ENCODE measurements at regions not wholly inside any gene's neighbourhood (a gene's known extent, or its start where the extent isn't known, plus 50 kb on each side); places are given as distances from the start of the nearest gene placed in this dataset.

DNA sequence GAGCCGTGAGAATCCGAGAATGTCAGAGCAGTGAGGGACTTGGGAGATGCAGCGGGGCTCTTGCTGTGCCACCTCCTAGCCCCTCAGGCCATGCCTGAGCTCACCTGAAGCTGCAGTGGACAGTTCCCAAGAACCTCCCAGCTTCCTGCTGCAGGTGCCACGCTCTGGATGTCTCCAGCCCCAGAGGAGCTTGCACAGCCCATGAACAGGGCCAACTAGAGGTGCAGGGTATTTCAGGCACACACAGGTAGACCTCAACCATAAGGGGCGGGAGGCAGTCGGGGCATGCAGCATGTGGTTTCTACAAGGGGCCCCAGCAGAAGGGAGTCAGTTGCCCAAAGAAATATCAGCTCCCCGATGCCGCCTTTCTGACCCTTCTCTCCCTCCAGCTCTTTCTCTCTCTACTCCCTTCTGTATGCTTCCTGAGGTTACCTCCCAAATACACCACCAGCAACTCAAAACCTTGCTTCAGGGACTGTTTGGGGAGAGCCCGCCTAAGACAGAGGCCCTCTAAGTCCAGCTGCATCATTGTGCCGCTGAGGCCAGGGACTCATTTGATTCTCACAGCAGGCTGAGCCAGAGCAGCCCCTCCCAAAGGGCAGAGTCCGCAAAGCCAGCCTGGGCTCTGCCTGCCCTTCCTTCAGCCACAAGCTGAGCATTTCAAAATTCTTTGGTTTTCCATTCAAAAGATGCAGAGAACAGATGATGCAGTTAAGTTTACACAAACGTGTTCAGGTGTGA is 209.8 kb downstream of the MATN1 start:
- DNase-seq (ENCODE audit: low spot score) = no peak

DNA sequence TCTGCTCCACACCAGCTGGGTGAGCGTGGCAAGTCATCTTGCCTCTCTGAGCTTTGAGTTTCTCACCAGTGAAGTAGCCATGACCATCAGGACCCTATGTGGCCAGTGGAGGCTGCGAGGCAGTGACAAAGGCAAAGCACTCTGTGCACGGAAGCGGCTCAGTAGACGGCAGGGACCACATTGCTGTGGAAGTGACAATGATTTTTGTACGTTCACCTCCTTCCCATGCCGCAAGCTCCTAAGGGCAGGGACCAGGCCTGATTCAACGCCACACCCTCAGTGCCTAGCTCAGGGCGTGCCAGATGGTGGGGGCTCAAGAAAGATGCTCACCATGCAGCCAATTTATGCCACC is 210.5 kb downstream of the MATN1 start:
- no peak for DNase-seq (ENCODE audit: low spot score)

DNA sequence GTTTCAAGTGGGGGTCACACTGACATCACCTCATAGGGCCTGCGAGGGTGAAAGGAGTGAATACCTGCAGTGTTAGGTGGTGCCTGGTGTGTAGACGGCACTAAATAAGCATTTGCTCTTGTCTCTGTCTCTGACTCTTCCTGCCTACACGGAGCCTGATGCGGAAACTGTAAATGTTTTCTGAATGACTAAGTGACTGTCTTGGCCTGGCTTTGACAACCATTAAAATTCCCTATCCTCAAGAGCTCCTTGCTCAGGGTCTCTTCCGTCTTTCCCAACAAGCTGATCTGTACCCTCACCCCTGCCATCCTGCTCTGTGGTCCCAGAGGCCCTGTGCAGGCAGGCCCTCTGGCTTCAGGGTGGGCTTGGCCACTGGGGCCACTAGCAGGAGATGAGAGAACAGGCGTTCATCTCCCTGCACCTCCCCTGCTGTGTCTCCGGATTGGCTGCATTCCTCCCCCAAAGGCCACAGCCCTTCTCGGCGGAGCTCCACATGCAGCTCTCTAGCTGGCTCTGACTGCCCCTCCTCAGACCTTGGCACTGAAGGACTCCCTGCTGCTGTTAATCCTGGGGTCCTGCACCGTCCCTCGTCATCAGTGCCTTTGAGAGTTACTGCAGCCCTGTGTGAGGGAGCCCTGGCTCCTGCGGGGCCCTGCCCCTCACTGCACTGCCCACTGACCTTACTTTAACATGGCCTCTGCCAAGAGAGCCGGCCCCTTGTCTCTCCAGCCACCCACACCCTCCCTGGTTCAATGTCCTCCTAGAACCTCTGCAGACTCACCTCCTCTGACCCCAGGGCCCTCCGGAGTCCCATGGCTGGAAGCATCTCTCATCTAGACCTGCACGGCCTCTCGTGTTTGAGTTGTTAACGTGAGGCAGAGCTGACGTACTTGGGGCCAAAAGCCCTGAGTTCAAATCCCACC is 211.1 kb downstream of the MATN1 start:
- no peak for DNase-seq (ENCODE audit: low spot score)

DNA sequence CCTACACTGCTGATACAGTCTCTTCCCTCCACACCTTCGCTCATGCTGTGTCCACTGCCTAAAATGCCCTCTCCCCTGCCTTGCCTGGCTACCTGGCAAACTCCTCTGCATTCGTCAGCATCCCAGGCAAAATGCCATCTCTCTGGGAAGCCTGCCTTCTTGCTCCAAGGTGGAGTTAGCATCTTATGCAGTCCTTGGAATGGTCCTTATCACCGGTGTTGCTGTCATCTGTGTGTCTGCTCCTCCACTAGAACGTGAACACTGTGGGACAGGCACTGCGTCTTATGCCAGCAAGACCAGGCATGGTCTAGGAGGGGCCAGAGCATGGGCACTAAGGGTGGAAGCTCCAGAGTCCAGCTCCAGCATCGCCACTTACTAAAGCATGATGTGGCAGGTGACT is 211.8 kb downstream of the MATN1 start:
- no peak for DNase-seq (ENCODE audit: low spot score)

DNA sequence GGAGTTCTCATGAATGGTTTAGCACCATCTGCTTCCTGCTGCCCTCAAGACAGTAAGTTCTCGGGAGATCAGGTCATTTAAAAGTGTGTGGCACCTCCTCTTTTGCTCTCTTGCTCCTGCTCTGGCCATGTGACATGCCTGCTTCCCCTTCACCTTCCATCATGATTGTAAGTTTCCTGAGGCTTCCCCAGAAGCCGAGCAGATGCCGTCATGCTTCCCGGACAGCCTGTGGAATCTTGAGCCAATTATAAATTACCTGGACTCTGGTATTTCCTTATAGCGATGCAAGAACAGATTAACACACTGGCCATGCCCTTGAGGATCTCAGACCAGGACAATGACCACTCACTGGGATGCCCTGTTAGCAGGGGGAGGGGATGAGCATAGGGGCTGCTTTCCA is 212.3 kb downstream of the MATN1 start:
- no peak for DNase-seq (ENCODE audit: low spot score)

DNA sequence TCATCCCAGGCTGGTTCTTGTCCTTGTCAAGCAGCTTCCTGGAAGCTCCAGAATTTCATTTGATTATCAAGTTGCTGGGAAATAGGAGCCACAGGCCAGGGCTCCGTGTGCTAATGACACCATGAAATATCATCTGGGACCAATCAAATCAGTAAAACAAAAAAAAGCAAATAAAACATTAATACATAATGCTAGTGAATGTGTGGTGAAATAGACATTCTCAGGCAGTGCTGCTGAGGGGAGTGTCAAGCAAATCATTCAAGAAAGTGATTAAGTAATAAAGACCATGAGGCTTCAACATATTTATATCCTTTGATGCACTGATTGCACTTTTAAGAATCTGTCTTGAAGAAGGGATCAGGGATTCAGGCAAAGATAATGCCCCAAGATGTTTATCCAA is 213.7 kb downstream of the MATN1 start:
- DNase-seq (ENCODE audit: low spot score) = no peak

DNA sequence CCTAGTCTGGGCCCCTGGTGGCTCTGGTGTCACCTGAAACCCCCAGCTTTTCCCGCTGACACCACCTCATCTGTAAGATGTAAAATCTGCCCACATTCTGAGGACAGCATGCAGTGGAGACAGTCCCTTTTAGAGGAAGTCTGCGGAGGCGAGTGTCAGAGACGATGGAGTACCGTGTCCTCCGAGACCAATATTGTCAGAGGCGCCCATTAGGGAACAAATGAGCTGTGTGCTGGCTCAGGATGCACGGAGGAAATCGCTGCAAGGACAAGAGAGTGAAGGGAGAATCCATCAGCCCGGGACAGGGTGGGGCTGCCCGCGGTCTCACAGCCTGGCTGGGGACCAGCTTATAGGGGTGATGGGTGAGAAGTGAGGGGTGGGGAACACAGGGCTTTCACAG is 214.8 kb downstream of the MATN1 start:
- no peak for DNase-seq (ENCODE audit: low spot score)

DNA sequence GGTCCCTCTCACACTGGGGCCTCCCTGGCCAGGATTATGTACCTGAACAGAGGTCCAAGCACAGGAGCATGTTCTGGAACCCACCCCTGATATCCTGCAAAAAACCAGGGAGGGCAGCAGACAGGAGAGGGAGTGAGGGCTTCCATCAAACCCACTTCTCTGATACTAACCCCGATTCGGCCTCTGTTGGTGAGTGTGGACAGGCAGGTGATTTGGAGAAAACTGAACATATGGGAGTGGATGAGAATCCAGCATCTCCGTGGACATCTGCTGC is 215.3 kb downstream of the MATN1 start:
- no peak for DNase-seq (ENCODE audit: low spot score)

DNA sequence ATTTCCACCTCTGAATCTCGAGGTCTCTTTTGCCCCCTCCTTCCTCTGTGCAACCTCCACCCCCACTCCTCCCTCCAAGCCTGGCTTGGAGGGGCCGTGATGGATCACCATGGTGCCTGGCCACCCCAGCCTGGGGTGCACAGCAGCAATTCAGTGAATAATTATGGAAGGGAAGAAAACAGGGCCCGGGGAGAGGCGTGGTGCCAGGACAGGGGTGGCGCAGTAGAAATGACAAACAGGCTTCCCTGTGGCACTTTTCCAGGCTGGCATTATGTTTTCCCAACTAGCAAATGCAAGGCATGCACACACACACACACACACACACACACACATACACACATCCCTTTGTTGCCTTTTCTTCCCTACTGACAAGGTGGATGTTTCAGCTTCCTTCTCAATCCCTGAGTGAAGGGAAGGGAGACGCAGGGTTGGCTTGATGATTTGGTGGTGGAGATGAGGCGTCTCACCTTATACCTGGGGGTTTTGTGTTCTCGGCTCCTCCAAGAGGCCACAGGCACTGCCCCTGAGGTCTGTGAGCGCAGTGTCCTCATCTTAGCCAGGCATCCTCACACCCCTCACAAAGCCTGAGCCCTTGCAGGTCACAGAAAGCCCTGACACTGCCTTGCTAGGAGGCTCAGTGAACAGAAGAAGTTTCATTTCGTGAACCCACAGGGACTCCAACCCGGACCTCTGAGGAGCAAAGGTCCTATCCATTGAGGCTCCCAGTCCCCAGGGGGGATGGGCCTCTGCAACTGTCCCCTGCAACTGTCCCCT is 215.8 kb downstream of the MATN1 start:
- no peak for DNase-seq (ENCODE audit: low spot score)

DNA sequence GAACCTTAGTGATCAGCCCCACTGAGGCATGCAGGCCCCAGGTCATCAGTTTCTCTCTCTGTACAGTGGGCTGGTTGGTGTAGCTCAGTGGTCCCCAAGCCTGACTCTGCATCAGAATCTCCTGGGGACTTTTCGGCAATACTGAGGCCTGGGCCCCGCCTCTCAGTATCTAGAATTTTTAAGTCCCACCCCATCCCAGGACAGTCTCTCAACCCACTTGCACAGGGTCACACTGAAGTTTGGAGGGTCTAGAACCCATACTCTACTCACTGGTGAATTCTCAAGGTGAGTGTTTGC is 216.4 kb downstream of the MATN1 start:
- no peak for DNase-seq (ENCODE audit: low spot score)

DNA sequence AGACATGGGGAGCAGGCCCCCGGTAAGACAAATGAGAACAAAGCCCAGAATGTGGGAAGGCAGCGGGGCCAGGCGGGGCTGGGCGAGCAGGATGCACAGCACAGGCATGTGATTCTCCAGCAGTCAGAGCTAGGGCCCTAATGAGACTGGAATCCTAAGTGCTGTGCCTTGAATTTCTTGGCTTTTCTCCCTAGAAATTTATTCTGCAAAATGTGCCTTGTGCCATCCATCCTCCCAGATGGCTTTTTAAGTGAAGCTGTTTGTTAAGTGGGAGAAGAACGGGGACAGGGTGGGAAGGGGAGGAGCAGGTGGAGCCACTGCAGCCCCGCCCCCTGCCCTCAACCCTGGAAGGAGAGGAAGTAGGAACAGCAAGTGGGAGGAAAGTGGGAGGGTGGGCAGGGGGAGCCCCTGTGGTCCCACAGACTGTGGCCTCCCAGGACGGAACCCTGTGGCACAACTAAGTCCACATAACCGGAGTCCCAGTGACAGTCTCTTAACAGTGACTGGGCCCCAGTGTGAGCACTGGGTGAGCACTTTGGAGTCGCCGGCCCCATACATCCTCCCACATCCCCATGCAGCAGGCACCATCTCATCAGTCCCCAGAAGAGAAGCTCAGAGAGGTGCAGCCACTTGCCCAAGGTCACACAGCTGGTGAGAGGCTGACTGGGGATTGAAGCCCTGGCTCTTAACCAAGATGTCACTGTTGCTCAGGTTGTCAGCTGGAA is 216.9 kb downstream of the MATN1 start:
- no peak for DNase-seq (ENCODE audit: low spot score)

DNA sequence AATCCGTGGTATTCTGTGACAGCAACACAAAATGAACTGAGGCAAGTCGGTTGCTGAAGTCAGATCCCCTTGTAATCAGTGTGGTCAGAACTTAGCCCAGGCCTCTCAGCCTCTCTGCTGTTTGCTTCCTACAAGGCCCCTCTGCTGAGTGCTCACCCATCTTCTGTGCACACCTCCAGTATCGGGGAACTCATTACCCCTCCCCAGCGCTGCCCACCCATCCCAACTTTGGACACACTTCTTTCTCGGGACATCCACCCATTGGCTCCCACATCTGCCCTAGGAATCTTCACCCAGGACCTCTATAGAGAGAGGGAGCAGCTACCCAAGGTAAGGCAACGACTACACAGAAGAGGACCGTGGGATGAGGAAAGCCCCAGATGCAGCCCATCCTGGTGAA is 217.5 kb downstream of the MATN1 start:
- no peak for DNase-seq (ENCODE audit: low spot score)

DNA sequence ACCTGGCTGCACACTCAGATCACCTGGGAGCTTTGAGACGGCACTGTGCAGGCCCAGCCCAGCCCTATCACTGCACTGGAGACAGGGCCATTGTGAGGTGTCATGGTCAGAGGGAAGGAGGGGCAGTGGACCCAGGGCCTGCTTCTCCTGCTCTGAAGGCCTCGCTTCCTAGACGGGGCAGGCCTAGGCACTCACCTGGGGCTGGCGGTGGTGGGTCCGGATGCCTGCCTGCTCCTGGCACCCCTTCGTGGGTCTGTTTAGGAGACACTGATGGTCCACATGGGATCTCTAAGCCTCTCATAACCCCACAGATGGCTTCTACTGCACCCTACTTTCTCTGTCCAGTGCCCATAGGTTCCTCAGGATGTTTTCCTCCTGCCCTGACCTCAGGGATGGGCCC is 230.9 kb downstream of the MATN1 start:
- DNase-seq (ENCODE audit: low spot score) = no peak

DNA sequence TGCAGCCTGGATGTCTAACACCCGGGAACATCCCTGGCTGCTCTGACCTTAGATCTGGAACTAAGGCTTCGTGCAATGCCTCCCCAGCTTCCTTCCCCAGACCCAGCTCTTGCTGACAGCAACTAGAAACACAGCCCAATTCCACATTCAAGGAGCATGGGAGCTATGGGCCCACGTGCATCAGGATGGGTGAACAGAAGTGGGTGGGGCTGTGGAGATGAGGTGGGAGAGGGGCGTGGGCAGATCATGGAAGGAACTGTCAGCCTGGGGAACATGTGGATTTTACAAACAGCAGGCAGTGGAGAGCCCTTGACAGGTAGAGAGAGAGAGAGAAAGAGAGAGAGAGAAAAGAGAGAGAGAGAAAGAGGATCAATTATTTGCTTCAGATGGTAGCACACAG is 231.6 kb downstream of the MATN1 start:
- DNase-seq (ENCODE audit: low spot score) = no peak

DNA sequence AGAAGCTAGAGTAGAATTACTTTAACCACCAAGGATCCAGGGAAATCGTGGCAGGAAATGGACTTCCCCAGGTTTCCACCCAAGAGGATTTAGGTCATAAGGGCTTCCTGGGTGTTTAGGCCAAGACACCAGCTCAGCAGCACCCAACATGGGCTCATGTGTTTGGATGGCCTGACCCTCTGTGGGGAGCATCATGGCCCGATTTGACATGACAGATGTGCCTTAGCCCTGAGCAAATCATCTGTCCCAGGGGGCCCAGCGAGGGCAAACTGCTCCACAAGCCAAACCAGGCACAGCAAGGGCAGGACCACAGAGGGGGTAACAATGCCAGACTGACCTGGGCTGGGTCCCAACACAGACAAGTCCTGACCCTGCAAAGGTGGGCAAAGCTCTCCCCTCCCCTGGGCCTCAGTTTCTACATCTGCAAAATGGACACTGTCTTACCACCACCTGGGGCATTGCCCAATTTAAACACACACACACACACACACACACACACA is 232.8 kb downstream of the MATN1 start:
- DNase-seq (ENCODE audit: low spot score) = no peak

DNA sequence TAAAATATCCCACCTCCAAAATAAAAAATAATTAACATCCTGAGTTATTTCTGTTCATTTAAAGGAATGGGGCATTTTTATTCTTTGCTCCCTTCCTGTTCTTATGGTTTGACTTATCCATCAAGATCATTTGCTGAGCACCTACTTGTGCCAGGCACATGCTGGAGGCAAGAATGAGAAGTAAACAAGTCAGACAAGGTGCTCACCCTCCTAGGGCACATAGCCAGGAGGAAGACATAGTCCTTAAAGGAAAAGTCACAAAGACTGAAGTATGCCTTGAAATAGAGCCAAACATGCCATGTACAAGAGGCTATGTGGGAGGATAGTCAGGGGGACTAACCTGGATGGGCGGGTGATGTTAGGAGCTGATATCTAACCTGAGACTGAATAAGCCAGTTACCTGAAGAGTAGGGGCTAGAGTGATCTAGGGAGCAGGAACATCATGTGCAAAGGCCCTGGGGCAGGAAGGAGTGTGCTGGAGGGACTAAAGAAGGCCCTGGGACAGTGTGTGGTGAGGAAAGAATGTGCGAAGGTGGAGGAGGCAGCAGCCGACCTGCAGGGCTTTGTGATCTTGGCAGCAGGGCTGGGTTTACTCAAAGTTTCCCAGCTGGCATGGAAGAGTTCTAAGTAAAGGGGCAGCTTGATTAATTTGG is 233.5 kb downstream of the MATN1 start:
- no peak for DNase-seq (ENCODE audit: low spot score)

DNA sequence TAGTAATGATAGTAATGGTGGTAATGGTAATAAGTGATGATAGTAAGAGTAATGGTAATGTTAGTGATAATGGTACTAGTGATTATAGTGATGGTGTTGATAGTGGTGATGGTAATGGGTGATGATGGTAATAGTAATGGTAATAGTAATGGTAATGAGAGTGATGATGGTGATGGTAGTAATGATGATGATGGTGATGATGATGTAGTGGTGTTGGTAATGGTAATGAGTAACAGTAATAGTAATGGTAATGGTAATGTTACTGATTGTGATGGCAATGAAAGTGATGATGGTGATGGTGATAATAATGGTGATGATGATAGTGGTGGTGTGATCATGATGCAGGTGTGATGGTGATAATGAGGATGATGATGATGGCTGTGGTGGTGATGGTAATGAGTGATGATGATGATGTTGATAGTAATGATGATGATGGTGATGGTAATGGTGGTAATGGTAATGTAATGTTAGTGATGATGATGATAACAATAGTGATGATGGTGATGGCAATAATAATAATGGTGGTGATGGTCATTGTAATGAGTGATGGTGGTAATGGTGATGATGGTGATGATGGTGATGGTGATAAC is 235.0 kb downstream of the MATN1 start:
- DNase-seq (ENCODE audit: low spot score) = no peak

DNA sequence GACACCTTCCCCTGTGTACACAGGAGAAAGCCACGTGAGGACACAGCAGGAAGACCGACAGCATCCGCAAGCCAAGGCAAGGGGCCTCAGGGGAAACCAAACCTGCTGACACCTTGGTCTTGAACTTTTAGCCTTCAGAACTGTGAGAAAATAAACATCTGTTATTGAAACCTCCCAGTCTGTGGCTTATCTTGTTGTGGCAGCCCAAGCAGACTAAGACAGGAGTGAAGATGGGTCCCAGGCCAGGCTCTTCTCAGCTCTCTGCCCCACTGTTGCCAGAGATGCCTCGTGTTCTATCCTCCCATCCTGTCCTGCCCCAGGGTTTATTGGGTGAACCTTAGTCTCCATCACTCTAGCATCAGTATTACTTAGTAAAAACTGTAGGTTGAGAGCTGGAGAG is 236.3 kb downstream of the MATN1 start:
- DNase-seq (ENCODE audit: low spot score) = no peak

DNA sequence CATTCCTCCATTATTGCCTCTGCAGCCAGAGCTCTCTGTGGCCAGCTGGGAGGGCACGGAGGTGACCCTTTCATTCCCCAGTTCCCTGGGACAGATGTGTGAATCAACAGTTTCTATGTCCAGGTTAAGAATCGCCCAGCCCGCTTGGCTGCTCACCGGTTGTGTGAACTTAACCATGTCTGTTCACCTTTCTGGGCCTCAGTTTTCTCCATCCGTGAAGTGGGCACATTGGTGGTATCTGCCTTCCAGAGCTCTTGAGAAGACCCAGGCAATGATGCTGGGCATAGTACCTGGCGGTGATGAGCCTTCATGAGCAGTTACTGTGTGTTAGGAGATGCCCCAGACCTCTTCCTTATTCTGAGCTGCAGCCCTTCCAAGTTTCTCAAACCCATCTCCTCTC is 238.3 kb downstream of the MATN1 start:
- no peak for DNase-seq (ENCODE audit: low spot score)

DNA sequence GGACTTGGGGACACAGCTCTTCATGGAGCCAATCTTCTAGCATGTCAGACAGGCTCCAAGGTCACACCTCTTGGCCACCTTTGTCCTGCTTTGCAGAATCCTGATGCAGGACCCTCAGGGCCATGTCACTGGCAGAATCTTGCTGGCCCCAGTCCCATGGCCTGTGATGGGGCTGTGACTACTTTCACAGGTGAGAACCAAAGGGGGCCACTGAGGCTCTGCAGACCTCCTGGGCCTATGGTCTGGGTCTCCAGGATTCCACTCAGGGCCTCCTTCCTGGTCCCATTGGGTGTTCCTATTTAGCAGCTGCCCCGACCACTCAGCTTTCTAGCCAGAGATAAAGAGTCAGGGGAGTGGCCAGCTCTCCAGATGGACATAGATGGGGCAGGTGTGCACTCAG is 238.7 kb downstream of the MATN1 start:
- no peak for DNase-seq (ENCODE audit: low spot score)

DNA sequence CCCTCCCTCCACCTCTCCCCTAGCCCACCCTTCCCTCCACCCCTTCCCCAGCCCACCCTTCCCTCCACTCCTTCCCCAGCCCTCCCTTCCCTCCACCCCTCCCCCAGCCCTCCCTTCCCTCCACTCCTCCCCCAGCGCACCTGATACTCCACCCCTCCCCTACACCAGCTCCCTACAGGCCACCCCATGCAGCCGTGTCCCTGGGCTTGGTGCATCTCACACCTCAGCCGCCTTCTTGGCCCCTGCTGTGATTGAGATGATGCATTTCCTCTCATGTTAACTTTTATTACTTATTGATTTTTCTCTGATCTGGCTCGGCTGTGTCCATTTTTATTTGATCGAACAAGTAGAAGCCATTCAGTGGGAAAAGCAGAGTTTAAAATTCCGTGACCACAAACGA is 243.8 kb downstream of the MATN1 start:
- DNase-seq (ENCODE audit: low spot score) = no peak
